Natural killer cell (primary cell): ENCODE measurements at regions not wholly inside any gene's neighbourhood (a gene's known extent, or its start where the extent isn't known, plus 50 kb on each side); places are given as distances from the start of the nearest gene placed in this dataset.

Source experiments
- ATAC-seq, 3 donors: fragments of 150-1000 bp in 2 of 3; fragments of 200-7000 bp in 1 of 3; cut with Tn5 transposase; 1 replicate in 1 of 3; 2 replicates in 2 of 3; pipeline ENCODE4 v1.10.0; 2021; ENCODE audit warnings: mild to moderate bottlenecking in 2 of 3, moderate library complexity in 2 of 3
- DNase-seq, 2 donors: peaks; one replicate each; pipeline versions ENCODE4 v3.0.0 to v3.0.0-alpha.2; 2013 to 2021; ENCODE audit warnings: mixed read lengths in 1 of 2
- H3K27ac ChIP-seq: one replicate; pipeline ENCODE4 v1.5.1; 2013; ENCODE audit warnings: mild to moderate bottlenecking, low read length
- H3K27me3 ChIP-seq: one replicate; pipeline ENCODE4 v1.6.1; 2013; ENCODE audit warnings: low read length; ENCODE audit not compliant: control insufficient read depth, insufficient read depth
- H3K36me3 ChIP-seq: one replicate; pipeline ENCODE4 v1.6.1; 2013; ENCODE audit warnings: low read length; ENCODE audit not compliant: control insufficient read depth, insufficient read depth
- H3K4me1 ChIP-seq: one replicate; pipeline ENCODE4 v1.6.1; 2013; ENCODE audit warnings: low read length; ENCODE audit not compliant: control insufficient read depth, insufficient read depth
- H3K4me3 ChIP-seq: one replicate; pipeline ENCODE4 v1.5.1; 2013; ENCODE audit warnings: low read length
- H3K9me3 ChIP-seq: one replicate; pipeline ENCODE4 v1.6.1; 2013; ENCODE audit warnings: low read length; ENCODE audit not compliant: control insufficient read depth, insufficient read depth
- H3K27ac Mint-ChIP-seq, 2 donors: one replicate each; pipeline ENCODE4 v1.8.0; 2022; ENCODE audit warnings: mild to moderate bottlenecking in 2 of 2, mixed read lengths in 2 of 2, moderate library complexity in 1 of 2
- H3K27me3 Mint-ChIP-seq, 2 donors: one replicate each; pipeline ENCODE4 v1.8.0; 2022; ENCODE audit warnings: low read depth in 2 of 2, mixed read lengths in 2 of 2
- H3K36me3 Mint-ChIP-seq: one replicate; pipeline ENCODE4 v1.8.0; 2022; ENCODE audit warnings: mixed read lengths
- H3K4me1 Mint-ChIP-seq, 2 donors: one replicate each; pipeline ENCODE4 v1.8.0; 2022; ENCODE audit warnings: mixed read lengths in 2 of 2
- H3K4me3 Mint-ChIP-seq: one replicate; pipeline ENCODE4 v1.8.0; 2022; ENCODE audit warnings: mild to moderate bottlenecking, moderate library complexity, mixed read lengths
- H3K9me3 Mint-ChIP-seq, 2 donors: one replicate each; pipeline ENCODE4 v1.8.0; 2022; ENCODE audit warnings: mixed read lengths in 2 of 2
- WGBS: methylation state at CpG from one replicate; pipeline ENCODE4 v1.1.7; 2013; ENCODE audit warnings: missing lambda C conversion rate; ENCODE audit not compliant: insufficient coverage; 5-methylcytosine and 5-hydroxymethylcytosine counted together
- intact Hi-C: fragments of 100-400 bp; cut with micrococcal nuclease; formaldehyde crosslinking; loops from one replicate; pipeline ENCODE4 v1.14.2; 2022
- TF ChIP-seq, protein P1 (sequence below): fragments of 200-600 bp; IDR thresholded peaks from one replicate; pipeline ENCODE4 v1.8.0; 2022; ENCODE audit warnings: antibody characterized with exemption

DNA sequence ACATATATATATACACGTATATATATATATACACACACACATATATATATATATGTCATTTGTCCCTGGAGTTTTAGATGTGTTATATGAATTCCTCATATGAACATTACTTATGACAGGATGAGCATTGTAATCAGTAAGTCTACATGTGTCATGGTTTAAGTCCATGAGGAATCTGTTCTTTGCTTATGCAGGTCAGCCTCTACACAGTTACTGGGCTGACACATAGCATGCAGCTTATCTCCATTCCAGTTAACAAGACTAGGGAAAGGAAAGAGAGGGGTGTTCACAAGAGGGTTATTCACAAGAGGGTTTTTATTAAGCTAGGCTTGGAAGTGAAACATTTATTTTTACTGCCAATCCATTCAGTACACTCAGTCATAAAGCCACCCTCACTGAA, 226.7 kb downstream of the SNX13 start:
- TF ChIP-seq, protein P1, sequence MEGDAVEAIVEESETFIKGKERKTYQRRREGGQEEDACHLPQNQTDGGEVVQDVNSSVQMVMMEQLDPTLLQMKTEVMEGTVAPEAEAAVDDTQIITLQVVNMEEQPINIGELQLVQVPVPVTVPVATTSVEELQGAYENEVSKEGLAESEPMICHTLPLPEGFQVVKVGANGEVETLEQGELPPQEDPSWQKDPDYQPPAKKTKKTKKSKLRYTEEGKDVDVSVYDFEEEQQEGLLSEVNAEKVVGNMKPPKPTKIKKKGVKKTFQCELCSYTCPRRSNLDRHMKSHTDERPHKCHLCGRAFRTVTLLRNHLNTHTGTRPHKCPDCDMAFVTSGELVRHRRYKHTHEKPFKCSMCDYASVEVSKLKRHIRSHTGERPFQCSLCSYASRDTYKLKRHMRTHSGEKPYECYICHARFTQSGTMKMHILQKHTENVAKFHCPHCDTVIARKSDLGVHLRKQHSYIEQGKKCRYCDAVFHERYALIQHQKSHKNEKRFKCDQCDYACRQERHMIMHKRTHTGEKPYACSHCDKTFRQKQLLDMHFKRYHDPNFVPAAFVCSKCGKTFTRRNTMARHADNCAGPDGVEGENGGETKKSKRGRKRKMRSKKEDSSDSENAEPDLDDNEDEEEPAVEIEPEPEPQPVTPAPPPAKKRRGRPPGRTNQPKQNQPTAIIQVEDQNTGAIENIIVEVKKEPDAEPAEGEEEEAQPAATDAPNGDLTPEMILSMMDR: no peak
- no peaks in the 10 kb centered on the region for H3K4me1 ChIP-seq
- Mint-ChIP-seq H3K4me1 (no peaks in the 10 kb centered on the region), H3K9me3 (no peaks in the 10 kb centered on the region), H3K36me3 (no peaks in the 10 kb centered on the region), H3K27ac (no peak overlapping the region), H3K27me3 (peaks cover 7 to 10% of the 10 kb centered on the region in 2 donors), H3K4me3 (no peak overlapping the region)
- H3K27me3 ChIP-seq: no peaks in the 10 kb centered on the region
- no peak overlapping the region for H3K27ac ChIP-seq
- intact Hi-C loops: no loop called here
- DNase-seq (no peak), ATAC-seq (no peak)
- no peak overlapping the region for H3K4me3 ChIP-seq
- H3K9me3 ChIP-seq: no peaks in the 10 kb centered on the region
- WGBS: no CpG with 5 or more reads among the region's 1 CpG
- no peaks in the 10 kb centered on the region for H3K36me3 ChIP-seq

DNA sequence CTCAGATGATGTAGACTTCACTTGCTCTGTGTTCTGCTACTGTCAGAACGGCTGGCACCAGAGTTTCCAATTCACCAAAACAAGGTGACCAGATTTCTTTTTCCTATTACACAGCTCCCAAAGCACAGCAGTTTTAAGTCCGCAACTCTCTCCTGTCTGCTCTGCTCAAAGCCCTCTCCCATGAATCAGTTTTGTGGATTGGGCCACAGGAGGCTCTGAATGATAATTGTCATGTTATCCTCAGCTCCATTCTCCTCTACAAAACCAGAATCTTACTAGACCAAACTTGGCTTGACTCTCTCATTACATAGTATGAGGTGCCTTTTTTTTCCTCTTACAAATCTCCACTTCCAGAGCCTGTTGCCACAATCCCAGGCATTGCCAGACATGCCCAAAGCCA, 223.5 kb downstream of the SNX13 start:
- Mint-ChIP-seq H3K27ac (no peak overlapping the region), H3K4me1 (no peaks in the 10 kb centered on the region), H3K9me3 (no peaks in the 10 kb centered on the region), H3K4me3 (no peak overlapping the region), H3K27me3 (peaks cover 5 to 7% of the 10 kb centered on the region in 2 donors), H3K36me3 (no peaks in the 10 kb centered on the region)
- TF ChIP-seq, protein P1: no peak
- Histone ChIP-seq H3K27me3 (no peaks in the 10 kb centered on the region), H3K4me3 (no peak overlapping the region), H3K4me1 (no peaks in the 10 kb centered on the region), H3K27ac (no peak overlapping the region), H3K36me3 (no peaks in the 10 kb centered on the region), H3K9me3 (no peaks in the 10 kb centered on the region)
- intact Hi-C loops: no loop called here
- ATAC-seq: no peak
- no peak for DNase-seq
- WGBS: 74% methylated on average over 2 of the region's 2 CpGs

DNA sequence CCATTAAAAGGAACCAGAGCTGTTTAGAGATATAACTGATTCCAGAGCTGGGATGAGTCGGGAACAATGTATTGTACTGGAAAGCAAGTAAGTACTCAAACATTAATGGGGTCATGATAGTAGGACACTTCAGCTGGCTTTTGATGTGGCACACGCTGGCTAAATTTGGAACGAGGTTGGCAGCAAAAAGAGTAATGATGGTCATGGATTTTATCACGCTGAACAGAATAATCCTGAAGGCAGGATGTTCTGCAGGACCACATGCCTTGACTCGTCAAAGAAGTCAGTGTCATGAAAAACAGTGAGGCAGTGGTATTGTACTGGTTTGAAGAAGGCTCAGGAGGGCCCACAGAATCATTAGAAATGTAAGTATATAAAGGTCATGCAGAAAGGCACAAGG, 220.3 kb downstream of the SNX13 start:
- TF ChIP-seq, protein P1: no peak
- intact Hi-C loops: no loop called here
- Mint-ChIP-seq H3K4me3 (no peak overlapping the region), H3K36me3 (no peaks in the 10 kb centered on the region), H3K9me3 (no peaks in the 10 kb centered on the region), H3K27ac (no peak overlapping the region), H3K27me3 (peaks cover 2 to 7% of the 10 kb centered on the region in 2 donors), H3K4me1 (no peaks in the 10 kb centered on the region)
- ATAC-seq (no peak), DNase-seq (no peak)
- H3K4me1 ChIP-seq: no peaks in the 10 kb centered on the region
- H3K27ac ChIP-seq: no peak overlapping the region
- H3K27me3 ChIP-seq: no peaks in the 10 kb centered on the region
- H3K9me3 ChIP-seq: no peaks in the 10 kb centered on the region
- H3K36me3 ChIP-seq: no peaks in the 10 kb centered on the region
- WGBS: 90% methylated on average over 5 of the region's 5 CpGs
- no peak overlapping the region for H3K4me3 ChIP-seq

DNA sequence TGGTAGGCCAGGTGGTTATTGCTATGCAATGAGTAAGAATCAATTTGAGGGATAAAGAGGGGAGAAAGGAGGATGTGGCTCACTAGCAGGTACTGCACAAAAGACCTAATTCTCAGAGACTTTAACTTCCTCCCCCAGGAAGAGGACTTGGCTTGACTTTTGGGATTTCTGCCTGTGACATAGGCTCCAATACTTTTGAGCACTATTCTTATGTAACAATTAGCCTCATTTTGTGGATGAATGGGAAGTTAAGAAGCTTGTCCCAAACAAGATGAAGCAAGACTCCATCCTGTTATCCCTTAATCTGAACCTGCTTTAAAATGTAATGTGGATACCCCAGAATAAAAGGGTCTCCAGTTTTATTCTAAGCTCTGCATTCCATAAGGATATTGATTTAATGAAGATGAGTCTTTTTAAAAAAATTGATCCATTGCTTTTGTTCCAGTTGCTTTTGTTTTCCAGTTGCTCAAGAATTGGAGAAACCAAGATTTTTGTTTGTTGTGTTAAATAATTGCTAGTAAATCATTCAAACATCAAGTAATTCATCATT, 218.5 kb downstream of the SNX13 start:
- Histone ChIP-seq H3K27ac (no peak overlapping the region), H3K9me3 (no peaks in the 10 kb centered on the region), H3K4me1 (no peaks in the 10 kb centered on the region), H3K36me3 (no peaks in the 10 kb centered on the region), H3K27me3 (no peaks in the 10 kb centered on the region), H3K4me3 (no peak overlapping the region)
- Mint-ChIP-seq H3K27ac (no peak overlapping the region), H3K4me1 (no peaks in the 10 kb centered on the region), H3K9me3 (no peaks in the 10 kb centered on the region), H3K36me3 (no peaks in the 10 kb centered on the region), H3K27me3 (peaks cover 0 to 12% of the 10 kb centered on the region in 2 donors), H3K4me3 (no peak overlapping the region)
- ATAC-seq (no peak), DNase-seq (no peak)
- intact Hi-C loops: no loop called here
- TF ChIP-seq, protein P1: no peak
